NCI-H2227 treated with DMSO at 0.1 percent for 48 hours (cell line): ENCODE measurements at regions not wholly inside any gene's neighbourhood (a gene's known extent, or its start where the extent isn't known, plus 50 kb on each side); places are given as distances from the start of the nearest gene placed in this dataset.

Experiments
- DNase-seq: peaks from one replicate; lab custom pipeline; 2025; lab: John Stamatoyannopoulos, UW

DNA sequence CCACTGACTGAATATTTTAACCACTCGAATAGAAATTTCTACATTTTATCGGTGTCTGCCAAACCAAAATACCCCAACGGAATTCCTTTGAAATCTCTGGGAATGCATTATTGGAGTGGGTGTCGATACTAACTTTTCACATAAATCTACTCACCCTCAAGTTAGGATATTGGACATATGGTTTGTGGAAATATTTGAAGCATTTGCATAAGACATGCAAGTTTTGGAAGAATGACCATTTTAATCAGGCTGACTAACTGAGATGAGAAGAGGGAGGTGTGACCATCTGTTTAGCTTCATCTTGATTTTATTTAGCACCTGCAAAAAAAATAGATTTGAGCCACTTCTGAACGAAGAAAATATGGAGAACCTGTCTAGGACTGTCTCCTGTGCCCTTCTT is 61.2 kb downstream of the KLF6 start:
- no peak for DNase-seq

DNA sequence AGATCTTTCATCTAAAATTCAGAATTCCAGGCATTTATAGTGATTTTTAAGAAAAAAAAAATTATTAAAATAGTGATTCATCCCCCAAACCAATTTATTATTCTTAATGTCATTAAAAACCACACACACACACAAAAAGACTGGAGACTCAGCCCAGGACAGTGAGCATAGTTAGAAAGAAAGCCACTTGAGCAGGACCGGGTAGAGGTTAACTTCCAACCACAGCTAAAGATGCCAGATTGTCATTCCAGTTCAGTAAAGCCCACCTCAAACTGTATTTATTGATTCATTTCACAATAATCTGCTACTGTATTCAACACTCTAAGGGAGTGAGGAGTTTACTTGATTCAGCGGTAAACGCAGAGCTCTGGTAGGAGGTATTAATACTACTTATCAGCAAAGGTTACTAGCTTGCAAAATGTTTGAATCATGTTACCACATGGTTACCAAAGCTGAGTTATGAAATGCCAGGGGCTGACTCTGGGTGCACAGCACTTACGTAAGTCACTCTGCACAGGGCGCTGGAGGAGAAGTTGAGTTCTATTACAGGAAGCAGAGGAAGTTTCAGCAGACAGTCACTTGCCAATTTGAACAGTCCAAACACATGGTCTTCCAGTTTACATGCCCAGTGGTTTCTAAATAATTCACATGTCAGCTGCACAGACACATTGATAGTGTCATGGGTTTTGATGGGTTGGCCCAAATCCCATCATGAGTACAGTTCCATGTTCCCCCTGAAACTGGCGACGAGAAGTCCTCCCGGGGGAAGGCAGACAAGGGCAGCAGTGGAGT is 64.6 kb downstream of the KLF6 start:
- DNase-seq, result no peak

DNA sequence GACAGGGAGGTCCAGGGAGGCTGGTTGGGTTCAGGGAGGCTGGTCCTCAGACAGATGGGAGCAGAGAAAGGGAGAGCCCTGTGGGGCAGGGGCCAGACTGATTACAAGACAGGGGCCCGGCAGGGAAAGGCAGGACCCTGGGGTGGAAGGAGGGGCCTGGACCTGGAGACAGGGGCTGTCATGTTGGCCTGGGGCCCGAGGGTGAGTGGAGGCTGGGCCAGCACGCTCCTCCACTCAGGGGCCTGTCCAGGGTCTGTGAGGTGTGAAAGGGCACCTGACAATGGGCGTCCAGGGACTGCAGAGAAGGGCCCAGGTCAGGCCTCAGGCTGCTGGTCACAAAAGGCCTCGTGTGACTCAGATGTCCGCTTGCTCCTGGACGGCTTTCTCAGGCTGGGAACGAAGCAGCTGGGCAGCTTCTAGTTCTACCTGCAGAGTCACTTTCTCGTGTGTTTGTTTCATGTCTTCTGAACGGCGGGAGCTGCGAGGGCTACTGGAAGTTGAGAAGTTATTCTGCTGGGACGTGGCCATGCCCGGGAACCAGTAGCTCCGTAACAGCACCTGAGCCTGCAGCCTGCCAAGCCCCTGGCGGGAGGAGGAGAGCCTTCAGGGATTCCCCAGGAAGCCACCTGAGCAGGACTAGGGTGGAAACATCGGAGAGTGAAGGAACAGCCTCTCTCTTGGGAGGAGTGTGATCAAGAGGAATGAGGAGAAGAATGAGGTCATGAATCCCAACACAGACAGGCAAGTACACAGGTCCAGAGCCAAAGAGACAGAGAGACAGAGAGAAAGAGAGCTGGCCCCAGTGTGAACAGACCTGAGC is 65.8 kb downstream of the KLF6 start:
- DNase-seq, result no peak

DNA sequence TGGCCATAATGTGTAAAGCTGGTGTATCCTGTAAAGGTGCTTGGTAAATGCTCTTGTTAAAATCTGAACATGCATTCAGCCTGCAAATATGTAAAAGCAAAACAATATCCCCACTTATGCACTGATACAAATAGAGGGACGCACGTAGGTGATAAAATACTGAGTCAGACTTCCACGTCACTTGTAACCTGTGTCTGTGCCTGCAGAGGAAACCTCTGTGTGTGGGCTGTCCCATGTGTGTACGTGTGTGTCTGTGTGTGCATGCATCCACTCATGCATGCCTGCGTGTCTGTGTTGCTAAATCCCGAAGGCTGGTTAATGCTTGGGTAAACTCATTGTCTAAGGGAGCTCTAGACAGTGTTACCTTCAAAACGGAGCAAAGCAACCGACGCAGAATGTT is 68.9 kb downstream of the KLF6 start:
- no peak for DNase-seq

DNA sequence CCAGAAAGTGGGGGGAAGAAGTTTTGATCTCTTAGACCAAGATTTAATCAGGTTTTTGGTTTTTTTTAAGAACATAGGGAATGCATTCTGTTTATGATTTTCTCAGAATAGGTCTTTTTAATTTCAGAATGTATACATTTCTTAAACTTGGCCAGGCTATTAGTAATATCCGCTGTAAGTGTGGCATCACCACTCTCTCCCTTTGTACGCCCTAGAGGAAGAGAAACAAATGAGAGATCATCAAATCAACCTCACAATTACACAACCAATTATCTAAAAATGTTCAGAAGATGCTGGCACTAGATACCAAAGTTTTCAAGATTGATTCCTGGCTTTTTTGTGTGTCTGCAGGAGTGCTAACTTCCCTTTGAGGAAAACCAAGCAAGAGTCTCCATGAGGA is 70.0 kb downstream of the KLF6 start:
- DNase-seq, result no peak

DNA sequence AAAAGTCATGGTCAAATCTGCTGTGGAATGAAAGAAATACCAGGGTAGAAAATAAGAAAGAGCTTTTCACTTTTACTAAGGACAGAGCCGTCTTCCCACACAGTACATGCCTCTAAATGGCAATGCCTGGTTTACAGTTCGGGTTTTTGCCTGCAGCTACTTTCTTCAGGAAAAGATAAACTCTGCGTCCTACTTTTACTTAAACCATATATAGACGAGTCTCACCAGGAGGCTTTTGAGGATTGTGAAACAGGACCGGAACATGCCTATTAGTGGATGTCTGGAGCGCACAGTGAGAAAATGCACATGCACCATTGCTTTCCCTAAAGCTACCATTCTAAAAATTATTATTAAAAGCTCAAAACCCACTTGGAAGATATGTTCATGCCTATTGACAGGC is 70.5 kb downstream of the KLF6 start:
- no peak for DNase-seq

- no peak for DNase-seq
Observed at GRCh38 chr10:3712707-3713106, 72.3 kb downstream of the KLF6 start.

DNA sequence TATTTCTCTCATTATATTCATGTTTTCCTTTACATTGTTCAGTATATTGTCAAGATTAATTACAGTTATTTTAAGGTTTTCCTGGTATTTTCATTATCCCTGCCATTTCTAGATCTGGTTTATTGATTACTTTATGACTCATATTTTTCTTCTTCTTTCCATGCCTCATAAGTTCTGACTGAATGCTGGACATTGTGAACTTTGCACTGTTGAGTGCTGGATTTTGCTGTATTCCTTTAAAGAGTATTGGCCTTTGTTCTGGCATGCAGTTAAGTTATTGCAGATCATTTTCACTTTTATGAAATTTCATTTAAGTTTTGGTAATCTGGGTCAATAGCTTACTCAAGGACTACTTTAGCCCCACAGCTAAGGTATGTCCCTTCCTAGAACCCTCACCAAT is 73.1 kb downstream of the KLF6 start:
- DNase-seq, result no peak

GRCh38 chr10:3710764-3711163 is 74.2 kb downstream of the KLF6 start:
- no peak for DNase-seq

DNA sequence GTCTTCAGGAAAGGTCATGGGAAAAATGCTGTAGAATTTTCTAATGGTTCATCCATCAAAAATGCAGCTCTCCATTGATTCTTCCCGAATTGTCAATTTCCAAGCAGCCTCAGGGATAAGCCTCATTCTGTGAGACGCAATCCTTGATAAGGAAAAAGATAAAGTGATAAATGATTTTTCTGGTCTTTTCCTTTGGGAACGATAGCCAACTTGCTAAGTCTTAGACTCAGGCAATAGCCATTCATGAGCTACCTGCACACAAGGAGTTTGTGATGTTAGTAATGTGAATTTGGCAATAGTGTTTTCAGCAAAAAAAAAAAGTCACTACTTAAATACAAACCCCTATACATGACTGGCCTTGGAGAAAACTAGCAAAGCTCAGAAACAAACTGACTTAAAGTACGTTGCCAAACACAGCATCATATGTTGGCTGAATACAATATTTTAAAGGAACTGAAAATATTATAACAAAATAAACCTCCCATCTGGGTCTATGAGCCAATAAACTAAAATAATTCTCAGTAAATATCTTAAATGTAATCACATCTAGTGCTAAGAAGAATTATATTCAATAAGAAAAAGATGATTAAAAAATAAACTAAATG is 75.5 kb downstream of the KLF6 start:
- DNase-seq, result no peak

- no peak for DNase-seq
Observed at GRCh38 chr10:3708852-3709251, 76.2 kb downstream of the KLF6 start.

GRCh38 chr10:3704565-3705325 is 80.3 kb downstream of the KLF6 start:
- DNase-seq, result peak; percentile 64

DNA sequence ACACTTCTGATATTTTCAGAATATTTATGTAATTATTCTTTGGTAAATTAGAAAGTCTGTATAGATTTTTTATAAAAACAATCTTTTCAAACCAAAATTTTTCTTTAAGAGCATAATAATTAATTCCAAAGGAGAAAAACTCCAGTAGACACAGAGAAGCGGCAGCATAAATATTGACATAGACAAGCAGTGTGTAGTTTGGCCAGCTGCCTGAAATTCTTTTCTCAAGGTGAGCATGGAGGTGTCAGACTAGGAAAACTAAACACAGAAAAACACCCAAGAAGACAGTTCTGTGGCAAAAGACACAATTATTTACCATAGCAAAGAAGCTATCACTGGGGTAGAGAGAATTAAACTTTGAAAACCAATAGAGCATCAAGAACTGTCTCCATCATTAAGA is 82.4 kb downstream of the KLF6 start:
- DNase-seq, result no peak

DNA sequence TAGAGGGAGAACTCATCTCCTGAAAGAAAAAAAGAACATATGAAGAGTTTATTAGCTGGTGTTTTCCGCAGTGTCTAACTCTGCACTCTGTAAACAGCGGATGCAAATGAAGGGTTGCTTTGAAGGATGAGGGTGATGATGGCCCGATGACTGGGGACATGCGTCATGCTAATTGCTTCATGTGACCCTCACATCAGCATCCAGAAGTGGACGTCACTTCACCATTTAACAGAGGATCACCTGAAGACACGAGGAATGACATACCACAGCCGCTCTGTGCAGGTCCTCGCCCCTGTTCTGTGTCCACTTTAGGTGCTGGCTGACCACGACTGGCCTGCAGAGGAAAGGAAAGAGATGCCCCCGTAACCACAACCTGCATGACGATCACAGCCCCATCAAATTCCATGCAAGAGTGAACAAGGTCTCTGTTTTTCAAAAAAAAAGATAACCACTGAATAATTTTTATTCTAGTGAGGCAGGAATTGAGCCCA is 82.9 kb downstream of the KLF6 start:
- no peak for DNase-seq

DNA sequence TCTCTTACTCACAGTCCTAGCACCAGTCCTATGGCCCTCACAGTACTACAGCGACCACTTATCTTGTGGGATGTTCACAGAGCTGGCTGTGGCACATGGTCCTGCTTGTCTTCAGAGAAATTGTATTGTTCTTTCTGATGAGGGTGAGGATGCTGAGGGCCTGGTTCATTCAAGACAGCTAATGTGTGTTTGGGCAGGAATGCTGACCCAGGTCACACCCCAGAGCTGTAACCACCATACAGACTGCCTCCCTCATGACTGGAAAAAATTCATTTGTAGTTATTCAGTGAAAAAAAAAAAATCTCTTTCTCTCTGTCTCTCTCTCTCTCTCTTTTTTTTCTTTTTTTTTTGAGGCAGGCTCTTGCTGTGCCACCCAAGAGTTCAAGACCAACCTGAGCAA is 83.5 kb downstream of the KLF6 start:
- no peak for DNase-seq

DNA sequence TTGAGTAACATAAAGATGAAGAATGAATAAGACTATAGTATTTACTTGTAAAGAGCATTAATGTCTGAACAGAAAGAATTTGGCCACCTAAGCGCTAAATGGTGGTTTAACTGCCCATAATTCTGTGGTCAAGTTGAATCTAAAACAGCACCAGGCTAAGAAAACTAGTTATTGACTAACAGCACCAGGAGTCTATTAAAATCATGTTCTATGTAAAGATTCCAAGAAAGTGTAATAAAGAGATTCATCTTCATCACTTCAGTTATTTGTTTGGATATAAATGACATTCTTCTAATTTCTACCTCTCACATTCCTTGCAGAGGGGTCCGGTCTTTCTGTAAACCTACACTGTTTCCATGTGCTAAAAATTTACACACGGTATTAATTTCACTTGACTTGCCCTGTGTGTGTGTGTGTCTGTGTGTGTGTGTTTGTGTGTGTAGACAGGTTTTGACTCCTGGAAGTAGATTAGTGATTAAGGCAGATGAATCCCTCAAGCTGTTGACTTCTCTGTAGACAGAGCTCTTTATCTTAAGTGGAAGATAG is 84.4 kb downstream of the KLF6 start:
- no peak for DNase-seq

DNA sequence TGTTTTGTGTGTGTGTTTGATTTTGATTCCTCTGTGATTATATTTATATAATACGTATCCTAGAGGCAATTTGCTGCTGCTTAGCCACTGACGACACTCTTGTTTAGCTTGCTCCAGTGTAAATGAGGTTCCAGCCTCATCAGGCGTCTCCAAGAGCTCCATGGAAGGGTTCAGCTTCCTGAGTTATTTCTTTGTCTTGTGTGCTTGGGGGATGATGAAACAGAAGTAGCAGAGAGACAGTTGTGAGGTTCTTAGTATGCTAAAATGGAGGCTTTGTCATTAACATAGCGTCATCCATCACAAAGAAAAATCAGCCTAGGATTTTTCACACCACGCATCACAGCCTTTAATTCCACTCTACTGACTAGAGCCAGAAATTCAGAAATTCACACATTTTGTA is 85.1 kb downstream of the KLF6 start:
- no peak for DNase-seq

GRCh38 chr10:3698312-3698711 is 86.7 kb downstream of the KLF6 start:
- DNase-seq, result no peak

DNA sequence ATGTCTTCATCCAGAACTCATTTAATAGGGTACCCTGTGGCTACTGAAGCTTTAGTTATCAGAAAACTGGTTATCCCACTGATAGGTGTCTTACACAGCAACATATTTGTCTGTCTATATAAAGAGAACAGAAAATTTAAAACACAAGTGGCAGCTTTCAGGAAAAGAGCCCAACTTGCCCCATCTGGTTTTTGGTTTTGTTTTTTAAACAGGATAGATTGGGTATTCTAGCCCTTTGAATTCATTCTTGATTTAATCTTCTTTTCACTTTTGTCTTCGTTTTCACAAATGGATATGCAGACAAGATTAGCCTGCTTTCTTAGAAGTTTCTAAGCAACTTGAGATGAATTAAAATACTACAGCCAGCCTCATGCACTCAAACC is 91.3 kb downstream of the KLF6 start:
- DNase-seq, result no peak

GRCh38 chr10:3693022-3693697 is 91.8 kb downstream of the KLF6 start:
- no peak for DNase-seq

DNA sequence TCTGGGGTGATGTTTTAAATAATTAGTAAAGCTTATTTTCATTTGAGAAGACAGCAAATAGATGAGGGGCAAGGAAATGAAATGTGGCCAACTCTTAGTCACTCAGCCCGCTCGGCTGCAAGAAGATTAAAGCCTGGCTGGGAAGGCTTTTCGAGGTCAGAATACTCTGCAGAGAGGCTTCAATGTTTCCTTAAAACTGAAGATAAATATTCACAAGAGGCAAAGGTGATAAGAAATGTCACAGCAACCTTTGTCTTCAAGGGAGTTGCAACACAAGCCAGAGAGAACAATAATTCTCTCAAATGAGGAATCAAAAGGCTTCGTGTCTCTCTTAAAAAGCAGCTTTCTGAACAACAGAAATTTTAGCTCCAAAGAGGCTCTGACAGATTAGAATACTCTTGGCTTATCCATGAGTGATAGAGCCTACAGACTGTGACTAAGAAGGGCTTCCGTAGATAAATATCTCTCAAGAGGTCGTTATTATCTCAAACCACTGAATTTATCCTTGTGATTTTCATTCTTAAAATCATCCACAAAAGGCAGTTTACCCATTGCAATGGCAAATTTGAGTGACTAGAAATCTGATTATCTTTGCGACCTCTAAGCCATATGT is 92.5 kb downstream of the KLF6 start:
- DNase-seq, result peak; percentile 2
